PFSK-1 (cell line): ENCODE measurements at regions not wholly inside any gene's neighbourhood (a gene's known extent, or its start where the extent isn't known, plus 50 kb on each side); places are given as distances from the start of the nearest gene placed in this dataset.

Source experiments
- FOXP2 ChIP-seq: optimal IDR thresholded peaks from 2 replicates; pipeline ENCODE3; 2011; ENCODE audit warnings: borderline replicate concordance, control low read depth, inconsistent platforms; ENCODE audit not compliant: insufficient read depth; ENCODE audit errors: extremely low read length, extremely low read depth
- POLR2AphosphoS5 ChIP-seq: IDR thresholded peaks from 2 replicates; pipeline ENCODE4 v1.6.1; 2012; ENCODE audit warnings: low read depth, mild to moderate bottlenecking, control low read depth, low read length, moderate library complexity
- SIN3A ChIP-seq: IDR thresholded peaks from 2 replicates; pipeline ENCODE4 v1.6.1; 2012; ENCODE audit warnings: mild to moderate bottlenecking, low read length, moderate library complexity, borderline replicate concordance; ENCODE audit not compliant: insufficient read depth
- TAF1 ChIP-seq: IDR thresholded peaks from 2 replicates; pipeline ENCODE4 v1.6.1; 2012; ENCODE audit warnings: low read length, control low read depth, borderline replicate concordance; ENCODE audit not compliant: insufficient read depth
- TF ChIP-seq, protein P1 (sequence below), 2 experiments: IDR thresholded peaks; 2 replicates each; pipeline versions ENCODE4 v1.6.1 to v1.8.0; 2011 to 2012; ENCODE audit warnings: low read depth in 2 of 2, low read length in 2 of 2, control low read depth in 1 of 2, inconsistent platforms in 1 of 2, mild to moderate bottlenecking in 1 of 2, moderate library complexity in 1 of 2; ENCODE audit not compliant: insufficient read depth in 1 of 2

DNA sequence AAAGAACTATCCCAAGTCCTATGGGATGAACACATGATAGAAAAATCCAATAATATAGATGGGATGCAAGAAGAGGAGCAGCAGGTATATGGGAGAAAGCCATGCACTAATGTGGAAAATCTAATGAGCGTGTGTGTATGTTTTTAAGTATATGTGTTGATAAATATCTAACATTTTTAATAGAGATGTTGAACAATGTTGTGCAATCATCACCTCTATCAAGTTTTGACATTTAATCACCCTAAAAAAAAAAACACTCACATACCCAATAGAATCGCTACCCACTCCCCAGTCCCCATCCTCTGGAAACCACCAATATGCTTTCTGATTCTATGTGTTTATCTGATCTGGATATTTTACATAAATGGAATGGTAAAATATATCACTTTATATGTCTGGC, 983.7 kb downstream of the SUCLG1 start:
- no peak for TF ChIP-seq POLR2AphosphoS5
- no peak for TF ChIP-seq FOXP2
- no peak for TF ChIP-seq SIN3A
- TF ChIP-seq, protein P1, sequence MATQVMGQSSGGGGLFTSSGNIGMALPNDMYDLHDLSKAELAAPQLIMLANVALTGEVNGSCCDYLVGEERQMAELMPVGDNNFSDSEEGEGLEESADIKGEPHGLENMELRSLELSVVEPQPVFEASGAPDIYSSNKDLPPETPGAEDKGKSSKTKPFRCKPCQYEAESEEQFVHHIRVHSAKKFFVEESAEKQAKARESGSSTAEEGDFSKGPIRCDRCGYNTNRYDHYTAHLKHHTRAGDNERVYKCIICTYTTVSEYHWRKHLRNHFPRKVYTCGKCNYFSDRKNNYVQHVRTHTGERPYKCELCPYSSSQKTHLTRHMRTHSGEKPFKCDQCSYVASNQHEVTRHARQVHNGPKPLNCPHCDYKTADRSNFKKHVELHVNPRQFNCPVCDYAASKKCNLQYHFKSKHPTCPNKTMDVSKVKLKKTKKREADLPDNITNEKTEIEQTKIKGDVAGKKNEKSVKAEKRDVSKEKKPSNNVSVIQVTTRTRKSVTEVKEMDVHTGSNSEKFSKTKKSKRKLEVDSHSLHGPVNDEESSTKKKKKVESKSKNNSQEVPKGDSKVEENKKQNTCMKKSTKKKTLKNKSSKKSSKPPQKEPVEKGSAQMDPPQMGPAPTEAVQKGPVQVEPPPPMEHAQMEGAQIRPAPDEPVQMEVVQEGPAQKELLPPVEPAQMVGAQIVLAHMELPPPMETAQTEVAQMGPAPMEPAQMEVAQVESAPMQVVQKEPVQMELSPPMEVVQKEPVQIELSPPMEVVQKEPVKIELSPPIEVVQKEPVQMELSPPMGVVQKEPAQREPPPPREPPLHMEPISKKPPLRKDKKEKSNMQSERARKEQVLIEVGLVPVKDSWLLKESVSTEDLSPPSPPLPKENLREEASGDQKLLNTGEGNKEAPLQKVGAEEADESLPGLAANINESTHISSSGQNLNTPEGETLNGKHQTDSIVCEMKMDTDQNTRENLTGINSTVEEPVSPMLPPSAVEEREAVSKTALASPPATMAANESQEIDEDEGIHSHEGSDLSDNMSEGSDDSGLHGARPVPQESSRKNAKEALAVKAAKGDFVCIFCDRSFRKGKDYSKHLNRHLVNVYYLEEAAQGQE (IDR thresholded peaks at IDR 0.05; ENCODE audit: insufficient read depth in 1 of 2, low read depth in 2 of 2, low read length in 2 of 2): no peak
- no peak for TF ChIP-seq TAF1

DNA sequence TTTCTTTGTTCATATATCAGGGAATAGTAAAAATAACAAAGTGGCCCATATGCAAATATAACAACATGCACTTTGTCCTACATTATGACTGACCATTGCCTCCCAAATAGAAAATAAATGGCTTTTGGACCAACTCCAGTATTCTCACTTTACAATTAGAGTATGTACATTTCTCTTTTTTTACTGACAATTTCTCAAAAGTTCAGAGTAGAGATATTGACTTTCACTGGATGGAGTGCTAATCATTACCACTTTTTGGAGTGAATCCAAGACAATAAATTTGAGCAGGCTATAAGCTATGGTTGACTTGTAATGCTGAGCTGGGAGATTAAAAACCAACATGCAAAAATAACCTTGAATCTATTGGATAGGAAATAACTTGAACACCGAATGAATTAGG, 987.4 kb downstream of the SUCLG1 start:
- TF ChIP-seq POLR2AphosphoS5 (no peak), FOXP2 (no peak), SIN3A (no peak), TAF1 (no peak)
- TF ChIP-seq, protein P1 (IDR thresholded peaks at IDR 0.05; ENCODE audit: insufficient read depth in 1 of 2, low read depth in 2 of 2, low read length in 2 of 2): no peak

DNA sequence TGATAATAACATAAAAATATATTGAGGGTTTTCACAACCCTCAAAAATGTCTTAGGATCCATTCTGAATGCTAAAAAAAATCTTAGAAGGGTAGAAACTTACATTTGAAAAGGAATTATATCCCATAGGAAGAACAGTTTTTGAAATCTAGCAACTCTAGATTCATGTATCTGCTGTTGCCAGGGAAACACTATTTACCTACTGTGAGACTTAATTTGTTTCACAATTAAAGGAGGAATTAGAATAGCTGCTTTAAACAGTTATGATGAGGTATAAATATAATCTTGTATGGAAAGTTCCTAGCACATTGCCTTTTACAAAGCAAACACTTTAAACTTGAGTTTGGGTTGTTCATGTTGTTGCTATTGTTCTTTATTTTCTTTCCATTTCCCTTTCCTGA, 988.2 kb downstream of the SUCLG1 start:
- TF ChIP-seq, protein P1 (IDR thresholded peaks at IDR 0.05; ENCODE audit: insufficient read depth in 1 of 2, low read depth in 2 of 2, low read length in 2 of 2): no peak
- TF ChIP-seq SIN3A (no peak), FOXP2 (no peak), TAF1 (no peak), POLR2AphosphoS5 (no peak)

DNA sequence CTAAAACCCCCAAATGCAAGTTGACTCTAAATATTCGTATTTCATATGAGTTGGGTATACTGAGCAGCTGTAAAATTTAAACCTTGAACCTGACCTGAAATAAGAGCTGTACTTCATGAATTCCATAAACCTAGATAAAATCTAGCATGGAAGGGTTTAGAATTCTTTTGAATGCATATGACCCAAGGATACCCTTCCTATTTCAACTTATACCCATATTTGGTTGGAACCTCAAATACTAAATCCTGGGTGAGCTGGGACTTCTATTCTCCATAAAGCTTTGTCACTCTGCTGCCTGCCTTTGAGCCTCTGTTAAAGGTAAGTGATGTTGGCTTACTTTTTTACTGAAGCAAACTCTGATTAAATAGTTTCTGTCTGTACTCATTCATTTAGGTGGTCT, 994.6 kb downstream of the SUCLG1 start:
- TF ChIP-seq TAF1 (no peak), FOXP2 (no peak), SIN3A (no peak), POLR2AphosphoS5 (no peak)
- TF ChIP-seq, protein P1 (IDR thresholded peaks at IDR 0.05; ENCODE audit: insufficient read depth in 1 of 2, low read depth in 2 of 2, low read length in 2 of 2): no peak

DNA sequence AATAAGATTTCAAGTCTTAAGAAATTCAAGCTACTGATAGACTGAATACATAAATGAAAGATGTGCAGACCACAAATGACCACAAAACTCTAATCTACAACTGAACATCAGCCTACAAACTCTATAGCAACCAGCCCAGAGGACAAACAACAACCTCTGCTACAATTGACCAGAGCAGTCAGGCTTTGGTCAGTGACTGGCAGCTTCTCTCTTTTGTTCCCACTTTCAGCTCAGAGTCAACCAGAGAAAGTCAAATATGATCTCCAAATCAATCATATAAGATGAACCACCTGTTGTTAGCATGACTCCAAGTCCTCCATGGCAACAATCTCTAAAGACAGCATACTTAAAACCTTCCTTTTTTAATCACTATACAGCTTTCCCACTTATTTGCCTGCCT, 996.2 kb downstream of the SUCLG1 start:
- TF ChIP-seq FOXP2 (no peak), POLR2AphosphoS5 (no peak), TAF1 (no peak), SIN3A (no peak)
- TF ChIP-seq, protein P1 (IDR thresholded peaks at IDR 0.05; ENCODE audit: insufficient read depth in 1 of 2, low read depth in 2 of 2, low read length in 2 of 2): no peak
